HepG2 (cell line): ENCODE measurements at regions not wholly inside any gene's neighbourhood (a gene's known extent, or its start where the extent isn't known, plus 50 kb on each side); places are given as distances from the start of the nearest gene placed in this dataset.

Experiments
- ATAC-seq: fragments of 200-7000 bp; cut with Tn5 transposase; 3 replicates; pipeline ENCODE4 v1.9.1; 2020; ENCODE audit warnings: mild to moderate bottlenecking, moderate library complexity
- BruUV-seq: library from RNA; stranded (reverse); fragments of 400-500 nt; replicated peaks from 2 replicates; lab custom pipeline; 2021; lab: Mats Ljungman, UMichigan
- CTCF ChIA-PET: fragments of 300-600 bp; formaldehyde crosslinking; extraction: SDS; loops from one replicate; lab custom pipeline; 2021; ENCODE audit warnings: low total read pairs, inconsistent platforms, low intra/inter-chr PET ratio; lab: Yijun Ruan, JAX
- POLR2A ChIA-PET: fragments of 350-600 bp; sonication (Branson Sonifier 250); formaldehyde crosslinking; loops from one replicate; lab custom pipeline; 2020; ENCODE audit warnings: antibody characterized with exemption, inconsistent platforms; lab: Yijun Ruan, JAX
- DNase-seq: peaks from one replicate; pipeline ENCODE4 v3.0.0-alpha.2; 2015; ENCODE audit warnings: low spot score
- FAIRE-seq: peaks from 3 replicates; lab custom pipeline; 2011; peaks lifted over from hg19 to GRCh38; lab: Jason Lieb, UNC
- H2AFZ ChIP-seq: one replicate; pipeline ENCODE4 v1.6.1; 2011; ENCODE audit warnings: low read length, inconsistent platforms
- H3K27ac ChIP-seq: fragments of 300-600 bp; 3 replicates; pipeline ENCODE4 v1.8.0; 2011; ENCODE audit warnings: mixed run types, mild to moderate bottlenecking, mixed read lengths, low read length, inconsistent platforms; ENCODE audit not compliant: insufficient read depth; ENCODE audit errors: extremely low read length
- H3K27me3 ChIP-seq, 2 experiments: fragments of 200-600 bp in 1 of 2; 2 replicates in 1 of 2; 3 replicates in 1 of 2; pipeline versions ENCODE4 v1.6.0 to v1.8.0; 2011; ENCODE audit warnings: low read length in 2 of 2, mild to moderate bottlenecking in 2 of 2, moderate library complexity in 2 of 2, inconsistent platforms in 1 of 2; ENCODE audit not compliant: insufficient read depth in 2 of 2, control insufficient read depth in 1 of 2
- H3K36me3 ChIP-seq, 2 experiments: fragments of 200-600 bp in 1 of 2; replicated peaks in 1 of 2; 2 replicates in 1 of 2; 3 replicates in 1 of 2; pipeline versions ENCODE4 v1.5.1 to v1.8.0; 2011; ENCODE audit warnings: low read length in 2 of 2, inconsistent platforms in 1 of 2; ENCODE audit not compliant: insufficient read depth in 2 of 2, control insufficient read depth in 1 of 2
- H3K4me1 ChIP-seq: 2 replicates; pipeline ENCODE4 v1.5.1; 2012; ENCODE audit warnings: low read length, inconsistent platforms; ENCODE audit not compliant: insufficient read depth
- H3K4me2 ChIP-seq: 2 replicates; pipeline ENCODE4 v1.6.0; 2011; ENCODE audit warnings: low read depth, low read length, inconsistent platforms
- H3K4me3 ChIP-seq, 3 experiments: fragments of 200-600 bp in 1 of 3; sonication (generic), shearing (Covaris generic) in 1 of 3; replicated peaks in 1 of 3; 2 replicates each; pipeline ENCODE4 v1.5.1; 2011 to 2016; ENCODE audit warnings: low read length in 3 of 3, inconsistent platforms in 2 of 3, low read depth in 2 of 3, mild to moderate bottlenecking in 2 of 3, control low read depth in 1 of 3, mixed read lengths in 1 of 3; ENCODE audit not compliant: insufficient read depth in 1 of 3
- H3K79me2 ChIP-seq: one replicate; pipeline ENCODE4 v1.6.1; 2011; ENCODE audit warnings: low read length, inconsistent platforms; ENCODE audit not compliant: insufficient read depth
- H3K9ac ChIP-seq: 2 replicates; pipeline ENCODE4 v1.6.0; 2011; ENCODE audit warnings: mild to moderate bottlenecking, low read depth, low read length, inconsistent platforms; ENCODE audit not compliant: insufficient read depth
- H3K9me3 ChIP-seq: 2 replicates; pipeline ENCODE4 v1.5.1; 2012; ENCODE audit warnings: mild to moderate bottlenecking, low read length
- H4K20me1 ChIP-seq: 2 replicates; pipeline ENCODE4 v1.6.0; 2011; ENCODE audit warnings: inconsistent platforms, mild to moderate bottlenecking, low read length, moderate library complexity; ENCODE audit not compliant: insufficient read depth
- CHCHD3 ChIP-seq: sonication (generic); formaldehyde crosslinking; IDR thresholded peaks from 2 replicates; pipeline ENCODE4 v1.8.0; 2022; ENCODE audit warnings: mild to moderate bottlenecking, missing genetic modification reagents, moderate library complexity
- DR1 ChIP-seq: sonication (generic); formaldehyde crosslinking; IDR thresholded peaks from 2 replicates; pipeline ENCODE4 v1.8.0; 2021; ENCODE audit warnings: mild to moderate bottlenecking, missing genetic modification reagents, inconsistent platforms
- HMGA1 ChIP-seq: sonication (generic); formaldehyde crosslinking; conservative IDR thresholded peaks from 2 replicates; pipeline ENCODE4 v1.4.0; 2020; ENCODE audit warnings: missing genetic modification reagents
- HNF4G ChIP-seq, 2 experiments: sonication (generic) in 1 of 2; formaldehyde crosslinking in 1 of 2; IDR thresholded peaks; 2 replicates each; pipeline versions ENCODE4 v1.4.0 to v1.6.1; 2011 to 2020; ENCODE audit warnings: borderline replicate concordance in 2 of 2, low read depth in 2 of 2, mild to moderate bottlenecking in 2 of 2, low read length in 1 of 2, missing genetic modification reagents in 1 of 2, moderate library complexity in 1 of 2
- NFE2 ChIP-seq: sonication (generic); formaldehyde crosslinking; IDR thresholded peaks from 2 replicates; pipeline ENCODE4 v1.4.0; 2020; ENCODE audit warnings: missing genetic modification reagents
- REPIN1 ChIP-seq: sonication (generic); formaldehyde crosslinking; IDR thresholded peaks from 2 replicates; pipeline ENCODE4 v1.8.0; 2022; ENCODE audit warnings: missing genetic modification reagents, low read depth, mild to moderate bottlenecking, borderline replicate concordance
- SP5 ChIP-seq: IDR thresholded peaks from 2 replicates; pipeline ENCODE4 v1.6.1; 2016; ENCODE audit warnings: low read depth, borderline replicate concordance
- TEAD2 ChIP-seq: sonication (generic); formaldehyde crosslinking; IDR thresholded peaks from 2 replicates; pipeline ENCODE4 v1.9.0; 2021; ENCODE audit warnings: missing genetic modification reagents
- ZNF101 ChIP-seq: sonication (generic); formaldehyde crosslinking; IDR thresholded peaks from 2 replicates; pipeline ENCODE4 v1.4.0; 2020; ENCODE audit warnings: mild to moderate bottlenecking, low read depth, missing genetic modification reagents, borderline replicate concordance
- ZNF337 ChIP-seq: sonication (generic); formaldehyde crosslinking; IDR thresholded peaks from 2 replicates; pipeline ENCODE4 v1.5.1; 2020; ENCODE audit warnings: missing genetic modification reagents, low read depth, mild to moderate bottlenecking, borderline replicate concordance
- ZNF572 ChIP-seq: sonication (generic); formaldehyde crosslinking; IDR thresholded peaks from 2 replicates; pipeline ENCODE4 v1.5.1; 2020; ENCODE audit warnings: mild to moderate bottlenecking, missing genetic modification reagents
- ZNF816 ChIP-seq: sonication (generic); formaldehyde crosslinking; IDR thresholded peaks from 2 replicates; pipeline ENCODE4 v1.8.0; 2022; ENCODE audit warnings: missing genetic modification reagents, mild to moderate bottlenecking, borderline replicate concordance
- WGBS: methylation state at CpG from one replicate; pipeline ENCODE4 v1.1.6; 2017; ENCODE audit warnings: low lambda C conversion rate; 5-methylcytosine and 5-hydroxymethylcytosine counted together
- in situ Hi-C: cut with HindIII; loops from 2 replicates; pipeline ENCODE4 v1.10.0; 2017; ENCODE audit warnings: low pct_unique_long_range_greater_than_20kb; ENCODE audit not compliant: extremely low pct_ligation_motif_present
- intact Hi-C: fragments of 100-400 bp; cut with micrococcal nuclease; formaldehyde crosslinking; loops from one replicate; pipeline ENCODE4 v1.10.0; 2022; ENCODE audit not compliant: unreplicated experiment
- TF ChIP-seq, protein P1 (sequence below): sonication (generic); formaldehyde crosslinking; IDR thresholded peaks from 2 replicates; pipeline ENCODE4 v1.4.0; 2020; ENCODE audit warnings: mild to moderate bottlenecking, missing genetic modification reagents
- TF ChIP-seq, protein P2 (sequence below): fragments of 450-650 bp; IDR thresholded peaks from 2 replicates; pipeline ENCODE4 v1.6.1; 2017; ENCODE audit warnings: mild to moderate bottlenecking

DNA sequence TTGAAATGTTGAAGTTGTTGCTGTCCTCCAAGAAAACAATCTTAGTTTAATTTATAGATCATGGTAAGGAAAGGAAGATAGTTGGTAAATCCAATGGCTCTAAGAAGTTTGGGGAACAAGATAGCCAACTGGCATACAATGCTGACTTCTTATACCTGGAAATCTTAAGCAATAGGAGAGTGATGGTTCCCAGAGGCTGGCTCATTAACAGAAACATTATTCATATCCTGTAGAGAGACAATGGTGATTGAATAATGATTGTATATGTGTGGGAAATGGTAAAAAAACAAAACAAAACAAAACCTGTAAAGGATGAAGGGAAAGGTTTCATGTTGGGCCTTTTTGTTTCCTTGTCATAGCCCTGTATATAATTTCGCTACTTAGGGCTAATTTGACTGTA lies 174.9 kb upstream of the CTSO start (continued):
- TF ChIP-seq ZNF337 (CRISPR knock-in tag): no peak
- no peak for TF ChIP-seq ZNF572 (CRISPR knock-in tag)
- TF ChIP-seq DR1: no peak
- no peak for TF ChIP-seq ZNF101 (CRISPR knock-in tag)
- TF ChIP-seq CHCHD3: no peak

DNA sequence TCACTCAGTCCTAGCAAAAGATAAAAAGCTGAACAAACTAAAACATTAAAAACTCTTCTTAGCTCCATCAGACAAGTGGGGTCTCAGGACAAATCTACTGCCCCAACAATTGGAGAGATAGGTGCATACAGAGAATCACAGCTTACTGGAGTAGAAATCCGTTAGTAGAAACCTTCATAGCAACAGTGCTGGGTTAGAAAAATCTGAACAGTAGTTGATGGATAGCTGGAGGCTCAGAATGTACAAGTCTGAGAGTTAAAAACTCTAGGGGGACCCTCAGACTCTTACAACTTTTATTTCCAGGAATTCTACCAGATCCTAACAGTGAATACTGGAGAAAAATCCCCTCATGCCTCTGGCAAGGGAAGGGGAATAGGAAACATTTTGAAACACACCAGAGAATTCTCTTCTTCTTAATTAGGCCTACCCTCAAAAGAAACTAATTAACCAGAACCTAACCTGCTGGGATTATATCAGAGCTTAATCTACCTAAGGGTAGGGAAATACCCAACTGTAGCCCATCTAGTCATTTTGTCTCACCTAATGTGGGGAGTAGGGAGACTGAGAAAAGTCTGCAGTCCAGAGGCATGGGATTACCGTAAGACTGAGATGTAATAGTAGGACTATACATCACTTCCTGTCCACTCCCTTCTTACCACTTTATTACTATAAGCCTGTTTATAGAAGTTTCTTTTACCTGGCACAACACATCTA lies 165.0 kb upstream of the CTSO start:
- Histone ChIP-seq H3K4me1 (no peaks in the 10 kb centered on the region), H3K27me3 (no peaks in the 10 kb centered on the region), H3K27ac (no peak overlapping the region), H3K36me3 (no peaks in the 10 kb centered on the region), H2AFZ (no peak overlapping the region), H3K9me3 (0 out of 2 replicates have a peak, but pooled peaks cover 6% of the 10 kb centered on the region), H3K4me3 (no peak overlapping the region), H3K79me2 (no peaks in the 10 kb centered on the region), H3K4me2 (no peak overlapping the region), H3K9ac (no peak overlapping the region), H4K20me1 (no peaks in the 10 kb centered on the region)
- no TSS peak for BruUV-seq
- FAIRE-seq: no peak
- CTCF ChIA-PET: no interaction called here
- no peak for ATAC-seq
- DNase-seq: no peak
- in situ Hi-C loops (no loop called here), intact Hi-C loops (no loop called here)
- POLR2A ChIA-PET: no interaction called here
- TF ChIP-seq SP5 (CRISPR knock-in tag) (no peak), TEAD2 (CRISPR knock-in tag) (no peak), CHCHD3 (no peak), ZNF816 (CRISPR knock-in tag) (no peak), REPIN1 (CRISPR knock-in tag) (no peak), HMGA1 (no peak), NFE2 (no peak), HNF4G (IDR thresholded peaks at IDR 0.05; ENCODE audit: borderline replicate concordance, low read depth, low read length) (no peak), HNF4G (CRISPR knock-in tag; IDR thresholded peaks at IDR 0.05; ENCODE audit: borderline replicate concordance, low read depth) (no peak)
- TF ChIP-seq, protein P1, sequence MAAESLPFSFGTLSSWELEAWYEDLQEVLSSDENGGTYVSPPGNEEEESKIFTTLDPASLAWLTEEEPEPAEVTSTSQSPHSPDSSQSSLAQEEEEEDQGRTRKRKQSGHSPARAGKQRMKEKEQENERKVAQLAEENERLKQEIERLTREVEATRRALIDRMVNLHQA (CRISPR knock-in tag): no peak
- TF ChIP-seq, protein P2, sequence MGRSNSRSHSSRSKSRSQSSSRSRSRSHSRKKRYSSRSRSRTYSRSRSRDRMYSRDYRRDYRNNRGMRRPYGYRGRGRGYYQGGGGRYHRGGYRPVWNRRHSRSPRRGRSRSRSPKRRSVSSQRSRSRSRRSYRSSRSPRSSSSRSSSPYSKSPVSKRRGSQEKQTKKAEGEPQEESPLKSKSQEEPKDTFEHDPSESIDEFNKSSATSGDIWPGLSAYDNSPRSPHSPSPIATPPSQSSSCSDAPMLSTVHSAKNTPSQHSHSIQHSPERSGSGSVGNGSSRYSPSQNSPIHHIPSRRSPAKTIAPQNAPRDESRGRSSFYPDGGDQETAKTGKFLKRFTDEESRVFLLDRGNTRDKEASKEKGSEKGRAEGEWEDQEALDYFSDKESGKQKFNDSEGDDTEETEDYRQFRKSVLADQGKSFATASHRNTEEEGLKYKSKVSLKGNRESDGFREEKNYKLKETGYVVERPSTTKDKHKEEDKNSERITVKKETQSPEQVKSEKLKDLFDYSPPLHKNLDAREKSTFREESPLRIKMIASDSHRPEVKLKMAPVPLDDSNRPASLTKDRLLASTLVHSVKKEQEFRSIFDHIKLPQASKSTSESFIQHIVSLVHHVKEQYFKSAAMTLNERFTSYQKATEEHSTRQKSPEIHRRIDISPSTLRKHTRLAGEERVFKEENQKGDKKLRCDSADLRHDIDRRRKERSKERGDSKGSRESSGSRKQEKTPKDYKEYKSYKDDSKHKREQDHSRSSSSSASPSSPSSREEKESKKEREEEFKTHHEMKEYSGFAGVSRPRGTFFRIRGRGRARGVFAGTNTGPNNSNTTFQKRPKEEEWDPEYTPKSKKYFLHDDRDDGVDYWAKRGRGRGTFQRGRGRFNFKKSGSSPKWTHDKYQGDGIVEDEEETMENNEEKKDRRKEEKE: no peak
- WGBS: 0% methylated on average over 2 of the region's 2 CpGs
